Globus pallidus (tissue), 1 donor: ENCODE measurements at regions not wholly inside any gene's neighbourhood (a gene's known extent, or its start where the extent isn't known, plus 50 kb on each side); places are given as distances from the start of the nearest gene placed in this dataset.

ENCODE experiments used
- DNase-seq: peaks from one replicate; pipeline ENCODE4 v3.0.0-alpha.2; 2015; ENCODE audit warnings: low spot score

- DNase-seq, result no peak
Measured at GRCh38 chr5:60374409-60374808, 325.6 kb downstream of the DEPDC1B start.

DNA sequence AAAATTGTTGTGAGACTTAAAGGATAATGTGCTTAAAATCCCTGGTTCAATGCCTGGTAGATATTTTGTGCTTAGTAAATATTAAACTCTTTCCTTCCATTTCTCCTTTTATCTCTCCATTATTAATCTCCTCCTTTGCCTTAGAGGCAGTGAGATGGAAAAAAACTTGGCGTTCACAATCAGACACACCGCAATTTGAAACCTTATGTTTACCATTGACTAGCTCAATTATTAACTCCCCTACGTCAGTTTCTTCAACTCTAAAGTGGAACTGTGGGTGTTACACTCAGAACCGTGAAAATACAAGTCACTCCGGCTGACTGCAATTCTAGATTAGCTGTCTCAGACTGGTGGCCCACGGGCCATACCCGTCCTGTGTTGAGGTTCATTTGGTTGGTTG lies 327.2 kb downstream of the DEPDC1B start:
- no peak for DNase-seq

DNA sequence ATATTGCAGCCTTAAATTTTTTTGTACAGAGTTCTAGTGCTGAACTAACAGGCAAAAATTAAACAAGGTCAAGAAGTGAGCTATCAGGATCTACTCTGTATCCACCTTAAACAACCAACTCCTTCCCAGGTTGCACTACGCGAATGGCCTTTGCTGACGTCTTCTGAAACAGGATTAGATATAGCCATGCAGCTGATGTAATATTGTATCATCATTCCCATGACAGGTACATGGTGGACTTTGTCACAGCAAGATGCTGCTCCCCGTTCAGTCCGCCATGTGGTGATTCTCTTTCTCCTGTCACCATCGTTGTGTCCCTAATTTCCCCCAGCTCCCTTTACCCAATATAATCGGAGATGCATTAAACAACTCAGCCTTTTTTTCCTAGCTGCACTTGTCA lies 328.9 kb downstream of the DEPDC1B start:
- DNase-seq, result no peak

DNA sequence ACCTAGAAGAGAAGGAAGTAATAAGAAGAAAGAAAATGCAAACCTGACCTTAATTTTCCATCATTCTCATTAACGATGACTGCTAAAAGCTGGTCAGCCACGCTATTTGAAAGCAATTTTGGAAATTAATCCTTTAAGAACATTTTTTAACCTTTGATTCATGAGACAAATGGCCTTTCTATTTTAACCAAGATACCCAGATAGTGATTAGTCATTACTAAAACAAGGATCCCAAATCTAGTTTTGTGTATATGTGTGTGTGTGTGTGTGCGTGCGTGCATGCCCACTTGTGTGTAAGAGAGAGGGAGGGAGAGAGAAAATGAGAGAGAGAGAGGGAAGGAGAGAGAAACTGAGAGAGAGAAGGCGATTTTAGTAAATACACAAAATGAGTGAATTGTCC lies 329.5 kb downstream of the DEPDC1B start:
- no peak for DNase-seq

DNA sequence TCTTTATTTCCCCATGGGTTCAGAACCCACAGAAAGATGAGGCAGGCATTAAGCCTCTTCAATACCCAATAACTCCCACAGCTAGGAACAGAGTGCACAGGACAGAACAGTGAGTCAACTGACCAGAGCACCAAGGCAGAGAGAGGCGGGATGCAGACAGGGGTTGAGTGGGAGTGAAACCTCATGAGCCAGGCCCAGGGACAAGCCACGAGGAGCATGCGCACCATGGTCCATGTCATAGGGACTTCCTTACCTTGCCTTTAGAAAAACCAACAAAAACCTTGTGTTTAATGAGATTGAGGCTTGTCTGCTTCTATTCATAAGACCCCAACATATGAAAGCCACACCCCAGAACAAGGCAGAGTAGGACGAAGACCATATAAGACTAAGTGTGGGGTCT lies 330.6 kb downstream of the DEPDC1B start:
- no peak for DNase-seq

- DNase-seq, result no peak
Measured at GRCh38 chr5:60368100-60368499, 331.9 kb downstream of the DEPDC1B start.

DNA sequence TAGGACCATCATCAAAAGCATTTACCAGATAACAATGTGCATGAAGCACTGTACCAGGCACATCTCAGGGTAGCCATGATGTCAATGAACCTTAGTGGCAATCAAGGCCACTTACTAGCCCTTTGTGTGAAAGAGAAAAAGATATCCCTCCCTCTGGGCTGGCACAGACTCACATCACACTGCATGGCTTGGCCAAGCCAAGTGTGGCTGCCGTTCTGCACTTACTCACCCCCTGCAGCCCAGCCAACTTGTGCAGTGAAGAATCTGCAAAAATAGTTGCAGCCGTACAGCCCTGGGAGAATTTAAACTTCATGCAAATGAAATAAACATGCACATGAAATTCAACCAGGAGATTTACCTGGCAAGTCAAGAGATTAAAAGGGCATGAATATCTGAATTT lies 333.5 kb downstream of the DEPDC1B start:
- no peak for DNase-seq

DNA sequence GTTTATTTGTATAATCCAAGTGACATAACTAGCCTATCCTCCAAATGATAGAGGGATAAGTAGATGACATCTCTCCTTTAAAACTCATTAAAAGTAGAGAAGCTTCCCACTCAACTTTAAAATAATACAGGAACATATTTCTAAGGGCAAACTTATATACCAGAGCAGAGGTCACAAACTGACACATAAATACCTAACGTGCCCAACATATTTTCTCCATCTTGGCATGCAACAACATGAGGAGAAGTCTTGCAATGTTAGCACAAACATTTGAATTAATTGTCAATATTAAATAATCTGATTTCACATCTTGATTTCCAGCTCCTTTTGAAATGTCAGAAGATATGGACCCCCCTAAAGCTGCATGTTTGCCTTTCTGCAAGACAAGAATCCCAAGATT lies 335.0 kb downstream of the DEPDC1B start:
- no peak for DNase-seq

- no peak for DNase-seq
Measured at GRCh38 chr5:60362158-60362557, 337.8 kb downstream of the DEPDC1B start.

- DNase-seq, result no peak
Measured at GRCh38 chr5:60360355-60360754, 339.6 kb downstream of the DEPDC1B start.

DNA sequence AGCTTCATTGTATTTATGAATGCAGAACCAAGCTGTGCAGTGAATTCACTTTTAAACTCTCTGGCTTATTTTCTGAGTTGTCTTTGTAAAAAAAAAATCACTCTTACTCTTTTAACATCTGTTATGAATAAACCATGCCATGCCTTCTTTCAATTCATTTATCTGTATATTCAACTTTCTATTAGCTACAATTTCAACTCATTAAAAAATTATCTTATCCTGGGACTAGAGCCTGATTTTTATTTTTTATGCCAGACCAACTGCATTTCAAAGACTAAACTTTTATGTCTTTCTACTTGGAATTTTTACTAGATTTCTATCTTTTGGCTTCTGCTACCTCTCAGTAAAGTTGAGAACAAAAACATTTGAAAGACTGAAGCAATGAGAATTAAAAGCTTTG lies 342.7 kb downstream of the DEPDC1B start:
- DNase-seq, result no peak

DNA sequence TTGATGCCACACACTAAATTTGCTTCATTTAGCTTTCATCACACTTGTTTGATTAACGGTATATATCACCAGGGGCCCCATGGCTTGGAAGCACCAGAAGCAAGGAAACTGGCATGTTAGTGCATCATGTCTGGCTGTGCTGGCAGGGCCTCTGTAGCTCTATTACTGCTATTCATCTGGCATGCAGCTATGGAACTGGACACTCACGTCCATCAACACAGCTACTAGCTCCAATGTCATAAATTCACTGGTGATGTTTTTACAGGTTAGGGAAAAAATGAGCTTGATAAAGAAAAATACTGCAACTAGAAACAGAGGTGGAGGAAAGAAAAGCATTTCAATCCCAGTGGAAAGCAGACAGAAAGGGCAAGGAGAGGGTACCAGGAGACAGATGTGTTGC lies 343.2 kb downstream of the DEPDC1B start:
- DNase-seq, result no peak

GRCh38 chr5:60355181-60355580 lies 344.8 kb downstream of the DEPDC1B start:
- DNase-seq, result no peak

DNA sequence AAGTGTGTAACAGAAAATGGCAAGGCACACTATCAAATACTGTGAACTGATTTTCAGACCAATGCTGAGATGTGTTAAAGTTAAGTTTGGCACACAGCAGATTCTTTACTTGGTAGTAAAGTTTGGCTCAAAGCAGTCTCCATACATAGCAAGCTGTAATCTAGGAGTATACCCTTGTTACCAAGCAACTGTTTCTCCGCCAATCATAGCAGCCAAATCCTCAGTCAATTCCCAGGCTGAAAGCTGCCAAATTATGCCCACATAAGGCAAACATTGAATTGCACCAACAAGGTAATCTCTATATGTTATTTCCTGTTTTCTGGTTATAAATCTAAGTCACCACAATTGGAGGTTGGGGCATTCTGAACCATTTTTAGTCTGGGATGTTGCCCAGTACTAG lies 345.7 kb downstream of the DEPDC1B start:
- no peak for DNase-seq

DNA sequence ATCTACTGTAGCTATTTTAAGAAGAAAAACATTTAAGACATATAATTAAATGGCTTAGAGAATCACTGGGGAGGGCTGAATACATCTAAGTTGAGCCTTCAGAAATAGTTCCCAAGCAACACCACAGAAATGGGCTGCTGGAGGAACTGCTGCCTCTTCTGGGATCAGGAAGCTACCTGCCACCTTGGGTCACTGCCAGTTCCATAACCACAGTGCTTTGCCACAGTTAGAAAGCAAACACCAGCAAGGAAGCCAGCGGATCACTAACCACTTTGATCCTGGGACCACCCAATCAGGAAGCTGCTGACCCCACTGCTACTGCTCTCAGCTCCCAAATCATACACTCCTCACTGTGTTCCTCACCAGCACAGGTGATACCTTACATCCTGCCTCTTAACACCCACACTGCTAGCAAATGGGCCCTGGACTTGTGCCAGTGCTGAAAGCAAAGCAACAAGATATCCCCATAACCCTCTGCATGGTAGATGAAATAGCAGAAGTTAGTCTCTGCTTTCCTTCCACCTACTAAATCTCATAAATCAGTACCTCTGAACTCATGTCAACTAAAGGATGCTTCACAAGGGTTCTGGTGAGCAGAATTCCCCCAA lies 346.9 kb downstream of the DEPDC1B start:
- DNase-seq, result no peak

- DNase-seq, result no peak
Measured at GRCh38 chr5:60350794-60351193, 349.2 kb downstream of the DEPDC1B start.

GRCh38 chr5:60349891-60350415 lies 350.0 kb downstream of the DEPDC1B start:
- no peak for DNase-seq

GRCh38 chr5:60346393-60346792 lies 353.6 kb downstream of the DEPDC1B start:
- no peak for DNase-seq

- no peak for DNase-seq
Measured at GRCh38 chr5:60343102-60343501, 356.9 kb downstream of the DEPDC1B start.

DNA sequence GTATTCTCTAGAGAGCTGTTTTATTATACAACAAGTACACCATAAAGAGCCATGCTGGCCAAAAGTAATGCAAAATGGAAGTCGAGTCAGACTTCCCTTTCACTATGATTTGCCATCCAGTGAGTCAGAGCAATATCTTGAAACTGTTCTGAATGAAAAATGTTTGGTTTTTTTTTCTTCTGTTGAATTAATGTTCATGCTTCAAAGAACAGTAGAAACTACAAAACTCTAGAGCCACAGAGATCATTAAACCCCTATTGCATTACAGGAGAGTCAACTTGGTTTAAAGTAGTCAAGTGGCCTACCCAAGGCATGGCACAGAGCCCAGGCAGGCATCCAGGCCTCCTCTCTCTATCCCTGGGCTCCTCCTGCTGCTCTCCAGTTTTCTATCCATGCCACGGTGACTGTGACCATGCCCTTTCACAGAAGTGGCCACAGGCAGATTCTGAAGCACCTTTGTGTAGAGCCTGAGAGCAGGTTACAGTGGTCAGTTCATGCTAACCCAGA lies 358.9 kb downstream of the DEPDC1B start:
- peak; percentile 13 for DNase-seq

GRCh38 chr5:60340326-60340725 lies 359.6 kb downstream of the DEPDC1B start:
- peak; percentile 37 for DNase-seq

DNA sequence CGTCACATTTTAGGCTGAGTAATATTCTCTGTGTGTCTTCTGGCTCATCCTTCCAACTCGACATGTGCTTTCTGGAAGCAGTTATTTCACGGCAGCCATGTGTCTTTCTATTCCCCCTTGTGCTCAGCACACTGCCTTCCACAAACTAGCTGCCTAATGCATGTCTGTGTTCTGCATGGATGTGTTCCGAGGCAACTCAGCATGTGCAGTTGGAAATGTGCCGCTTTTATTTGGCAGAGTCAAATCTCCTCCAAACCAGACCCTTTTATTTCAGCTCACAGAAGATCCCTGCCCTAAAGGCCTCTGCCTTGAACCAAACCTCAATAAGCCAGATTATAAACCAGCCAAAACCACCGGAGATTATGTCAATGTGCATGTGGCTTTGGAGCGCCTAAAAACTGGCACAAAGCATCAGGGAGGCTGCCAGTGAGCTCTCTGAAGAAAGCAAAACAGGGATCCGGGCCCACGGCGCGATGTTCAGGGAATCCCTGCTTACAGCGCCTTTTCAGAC lies 360.2 kb downstream of the DEPDC1B start:
- DNase-seq, result peak; percentile 75

- no peak for DNase-seq
Measured at GRCh38 chr5:60338846-60339245, 361.1 kb downstream of the DEPDC1B start.

GRCh38 chr5:60336491-60336890 lies 363.5 kb downstream of the DEPDC1B start:
- DNase-seq, result no peak
